Activated CD8-positive, alpha-beta T cell treated with anti-CD3 and anti-CD28 coated beads for 36 hours (primary cell): ENCODE measurements at regions not wholly inside any gene's neighbourhood (a gene's known extent, or its start where the extent isn't known, plus 50 kb on each side); places are given as distances from the start of the nearest gene placed in this dataset.

Experiments
- ATAC-seq: fragments of 200-7000 bp; cut with Tn5 transposase; one replicate; pipeline ENCODE4 v1.10.0; 2021; ENCODE audit warnings: mild to moderate bottlenecking, moderate library complexity
- CTCF ChIA-PET: fragments of 350-600 bp; sonication (Branson Sonifier 250); formaldehyde crosslinking; loops from one replicate; lab custom pipeline; 2021; ENCODE audit warnings: antibody characterized with exemption; lab: Charles Lee
- POLR2A ChIA-PET: fragments of 350-600 bp; sonication (Branson Sonifier 250); formaldehyde crosslinking; loops from one replicate; lab custom pipeline; 2021; ENCODE audit warnings: antibody characterized with exemption; lab: Charles Lee
- DNase-seq: peaks from one replicate; pipeline ENCODE4 v3.0.0-alpha.2; 2020
- H3K27ac Mint-ChIP-seq: one replicate; pipeline ENCODE4 v1.8.0; 2021; ENCODE audit warnings: mild to moderate bottlenecking, mixed read lengths
- H3K27me3 Mint-ChIP-seq: one replicate; pipeline ENCODE4 v1.8.0; 2021; ENCODE audit warnings: mixed read lengths
- H3K36me3 Mint-ChIP-seq: one replicate; pipeline ENCODE4 v1.8.0; 2021; ENCODE audit warnings: low read depth, mixed read lengths
- H3K4me1 Mint-ChIP-seq: one replicate; pipeline ENCODE4 v1.8.0; 2021; ENCODE audit warnings: low read depth, mixed read lengths
- H3K4me3 Mint-ChIP-seq: one replicate; pipeline ENCODE4 v1.8.0; 2021; ENCODE audit warnings: mild to moderate bottlenecking, moderate library complexity, mixed read lengths
- H3K9me3 Mint-ChIP-seq: one replicate; pipeline ENCODE4 v1.8.0; 2021; ENCODE audit warnings: mixed read lengths
- CTCF ChIP-seq: fragments of 200-600 bp; IDR thresholded peaks from one replicate; pipeline ENCODE4 v1.8.0; 2022; ENCODE audit warnings: antibody characterized with exemption, mild to moderate bottlenecking
- intact Hi-C: fragments of 100-400 bp; cut with micrococcal nuclease; formaldehyde crosslinking; loops from one replicate; pipeline ENCODE4 v1.10.0; 2022

GRCh38 chr14:95025218-95025617, 132.1 kb downstream of the DICER1 start:
- Mint-ChIP-seq H3K4me3 (no peak overlapping the region), H3K27ac (no peak overlapping the region), H3K27me3 (peaks cover 5% of the 10 kb centered on the region), H3K4me1 (peaks cover 4% of the 10 kb centered on the region), H3K36me3 (no peaks in the 10 kb centered on the region), H3K9me3 (peaks cover 6% of the 10 kb centered on the region)
- no peak for TF ChIP-seq CTCF
- ATAC-seq (no peak), DNase-seq (no peak)
- CTCF ChIA-PET, result no interaction called here
- intact Hi-C loops, result no loop called here
- POLR2A ChIA-PET, result no interaction called here

DNA sequence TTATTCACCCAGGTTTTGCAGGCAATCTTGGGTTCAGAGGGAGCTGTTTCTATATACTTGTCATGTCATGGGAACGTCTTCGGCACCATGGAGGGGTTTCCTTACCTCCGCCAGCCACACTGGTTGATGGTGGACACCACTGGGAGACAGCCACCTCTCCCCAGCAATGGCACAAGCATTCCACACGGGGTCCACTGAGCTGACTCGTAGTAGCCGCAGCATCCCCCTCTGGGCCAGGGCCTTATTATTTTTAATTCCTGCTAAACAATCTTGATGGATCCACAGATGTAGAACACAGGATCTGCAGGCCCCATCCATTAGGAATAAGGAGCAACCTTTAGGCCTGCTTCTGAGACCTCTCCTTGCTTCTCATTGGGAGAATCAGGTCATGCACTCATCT, 132.9 kb downstream of the DICER1 start:
- no peak for DNase-seq
- ChIA-PET POLR2A (no interaction called here), CTCF (no interaction called here)
- intact Hi-C loops, result no loop called here
- H3K4me1 Mint-ChIP-seq, result peaks cover 5% of the 10 kb centered on the region
- H3K9me3 Mint-ChIP-seq, result peaks cover 6% of the 10 kb centered on the region
- ATAC-seq, result no peak
- no peaks in the 10 kb centered on the region for H3K36me3 Mint-ChIP-seq
- no peak overlapping the region for H3K4me3 Mint-ChIP-seq
- peaks cover 4% of the 10 kb centered on the region for H3K27me3 Mint-ChIP-seq
- H3K27ac Mint-ChIP-seq, result no peak overlapping the region
- TF ChIP-seq CTCF, result no peak

DNA sequence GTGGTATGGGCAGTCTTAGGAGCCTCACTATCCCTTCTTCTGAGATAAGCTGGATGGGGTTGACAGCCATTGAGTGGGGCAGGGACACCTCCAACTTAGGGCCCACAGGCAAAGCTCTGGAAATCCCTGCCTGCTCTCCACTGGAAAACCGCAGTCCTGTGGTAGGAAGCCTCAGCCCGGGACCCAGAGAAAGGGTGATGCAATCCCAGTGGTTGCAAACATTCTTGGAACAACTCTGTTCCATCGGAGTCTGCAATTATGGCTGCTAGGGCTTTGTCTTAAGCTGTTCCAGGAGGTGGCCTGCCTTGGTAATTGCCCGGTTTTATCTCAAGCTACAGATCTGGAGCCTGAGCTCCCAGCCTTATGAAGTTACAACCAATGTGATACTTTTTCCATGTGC, 133.4 kb downstream of the DICER1 start:
- ChIA-PET POLR2A (no interaction called here), CTCF (no interaction called here)
- DNase-seq (no peak), ATAC-seq (no peak)
- Mint-ChIP-seq H3K36me3 (no peaks in the 10 kb centered on the region), H3K27ac (no peak overlapping the region), H3K4me1 (peaks cover 5% of the 10 kb centered on the region), H3K4me3 (no peak overlapping the region), H3K27me3 (no peaks in the 10 kb centered on the region), H3K9me3 (peaks cover 6% of the 10 kb centered on the region)
- intact Hi-C loops, result no loop called here
- TF ChIP-seq CTCF, result no peak

GRCh38 chr14:95023115-95023514, 134.2 kb downstream of the DICER1 start:
- ChIA-PET CTCF (no interaction called here), POLR2A (no interaction called here)
- Mint-ChIP-seq H3K4me1 (peaks cover 5% of the 10 kb centered on the region), H3K27me3 (no peaks in the 10 kb centered on the region), H3K4me3 (no peak overlapping the region), H3K36me3 (no peaks in the 10 kb centered on the region), H3K9me3 (peaks cover 6% of the 10 kb centered on the region), H3K27ac (no peak overlapping the region)
- no peak for ATAC-seq
- TF ChIP-seq CTCF, result no peak
- intact Hi-C loops, result no loop called here
- DNase-seq, result no peak

GRCh38 chr14:95021588-95021987, 135.7 kb downstream of the DICER1 start:
- H3K4me3 Mint-ChIP-seq, result no peak overlapping the region
- CTCF ChIA-PET, result no interaction called here
- peaks cover 6% of the 10 kb centered on the region for H3K9me3 Mint-ChIP-seq
- intact Hi-C loops, result no loop called here
- POLR2A ChIA-PET, result no interaction called here
- DNase-seq (no peak), ATAC-seq (no peak)
- no peak for TF ChIP-seq CTCF
- H3K4me1 Mint-ChIP-seq, result peaks cover 5% of the 10 kb centered on the region
- no peaks in the 10 kb centered on the region for H3K36me3 Mint-ChIP-seq
- no peaks in the 10 kb centered on the region for H3K27me3 Mint-ChIP-seq
- H3K27ac Mint-ChIP-seq, result no peak overlapping the region
